KMS-11 (cell line): ENCODE measurements at regions not wholly inside any gene's neighbourhood (a gene's known extent, or its start where the extent isn't known, plus 50 kb on each side); places are given as distances from the start of the nearest gene placed in this dataset.

Experiments used
- H2AFZ ChIP-seq: fragments of 200-600 bp; sonication (generic); 2 replicates; pipeline ENCODE4 v1.6.1; 2016; ENCODE audit warnings: antibody characterized with exemption, mixed run types, low read depth
- H3K27ac ChIP-seq: fragments of 200-600 bp; sonication (generic); 2 replicates; pipeline ENCODE4 v1.6.1; 2016; ENCODE audit warnings: mild to moderate bottlenecking, mixed run types
- H3K27me3 ChIP-seq: fragments of 200-600 bp; sonication (generic); 2 replicates; pipeline ENCODE4 v1.6.1; 2017; ENCODE audit warnings: mild to moderate bottlenecking, low read depth, mixed run types, moderate library complexity; ENCODE audit not compliant: insufficient read depth
- H3K36me3 ChIP-seq: fragments of 200-600 bp; sonication (generic); 2 replicates; pipeline ENCODE4 v1.6.1; 2017; ENCODE audit warnings: mild to moderate bottlenecking, mixed run types; ENCODE audit not compliant: insufficient read depth
- H3K4me1 ChIP-seq: fragments of 200-600 bp; sonication (generic); 2 replicates; pipeline ENCODE4 v1.6.1; 2016; ENCODE audit warnings: mild to moderate bottlenecking, low read depth, mixed run types; ENCODE audit not compliant: poor library complexity, severe bottlenecking
- H3K4me2 ChIP-seq: fragments of 200-600 bp; sonication (generic); 2 replicates; pipeline ENCODE4 v1.7.0; 2016; ENCODE audit warnings: mild to moderate bottlenecking, mixed run types
- H3K4me3 ChIP-seq: fragments of 200-600 bp; sonication (generic); IDR thresholded peaks from 2 replicates; pipeline ENCODE4 v1.6.1; 2017; ENCODE audit warnings: low read depth, low read length, mixed read lengths; ENCODE audit not compliant: insufficient read depth
- H3K79me2 ChIP-seq: fragments of 200-600 bp; sonication (generic); 2 replicates; pipeline ENCODE4 v1.6.1; 2016; ENCODE audit warnings: low read depth, mixed run types; ENCODE audit not compliant: insufficient read depth
- H3K9ac ChIP-seq: fragments of 200-600 bp; sonication (generic); 2 replicates; pipeline ENCODE4 v1.6.1; 2016; ENCODE audit warnings: mild to moderate bottlenecking, mixed run types
- H4K20me1 ChIP-seq: fragments of 200-600 bp; sonication (generic); 2 replicates; pipeline ENCODE4 v1.6.1; 2016; ENCODE audit warnings: mild to moderate bottlenecking, mixed run types; ENCODE audit not compliant: insufficient read depth
- CTCF ChIP-seq: fragments of 200-600 bp; sonication (generic); conservative IDR thresholded peaks from 2 replicates; pipeline ENCODE4 v1.6.1; 2017; ENCODE audit warnings: low read depth, mild to moderate bottlenecking, antibody characterized with exemption, low read length, moderate library complexity, mixed read lengths

DNA sequence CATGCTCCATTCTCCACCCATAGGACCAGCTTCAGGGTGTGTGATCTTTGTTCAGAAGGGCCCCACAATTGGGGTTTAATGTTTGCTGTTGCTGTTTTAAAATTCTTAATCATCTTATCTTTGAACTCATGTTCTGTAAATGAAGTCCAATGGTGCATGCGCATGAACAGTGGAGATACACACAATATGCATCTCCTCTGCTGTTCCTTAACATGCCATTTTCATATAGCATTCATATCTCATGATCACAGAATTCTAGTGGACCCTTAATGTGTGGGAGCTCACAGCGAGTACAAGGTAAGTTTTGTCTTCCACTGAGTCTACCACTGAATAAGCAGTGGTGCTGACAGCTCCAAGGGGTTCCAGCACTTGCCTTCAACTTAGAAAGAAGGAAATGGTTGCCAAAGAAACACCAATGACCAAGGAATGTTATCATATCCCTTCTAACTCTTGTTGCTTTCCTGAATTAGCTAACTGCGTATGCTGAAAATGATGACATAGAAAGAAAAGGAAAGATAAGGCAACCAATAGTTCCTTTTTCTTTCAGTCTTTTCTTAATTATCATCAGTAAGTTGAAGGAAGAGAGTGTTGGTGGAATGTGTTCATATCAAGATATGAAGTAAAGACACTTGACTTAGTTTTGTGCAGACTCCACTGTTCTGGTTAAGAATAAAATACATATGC lies 149.3 kb upstream of the FOXN2 start:
- no peaks in the 10 kb centered on the region for H3K79me2 ChIP-seq
- no peak overlapping the region for H2AFZ ChIP-seq
- no peak for TF ChIP-seq CTCF
- H3K27me3 ChIP-seq, result no peaks in the 10 kb centered on the region
- H3K36me3 ChIP-seq, result no peaks in the 10 kb centered on the region
- no peak overlapping the region for H3K9ac ChIP-seq
- H4K20me1 ChIP-seq, result no peaks in the 10 kb centered on the region
- H3K4me2 ChIP-seq, result no peak overlapping the region
- no peak overlapping the region for H3K27ac ChIP-seq
- H3K4me1 ChIP-seq, result no peaks in the 10 kb centered on the region
- no peak overlapping the region for H3K4me3 ChIP-seq

- Histone ChIP-seq H3K36me3 (no peaks in the 10 kb centered on the region), H3K4me1 (no peaks in the 10 kb centered on the region), H2AFZ (no peak overlapping the region), H4K20me1 (no peaks in the 10 kb centered on the region), H3K4me2 (no peak overlapping the region), H3K9ac (no peak overlapping the region), H3K4me3 (no peak overlapping the region), H3K27me3 (no peaks in the 10 kb centered on the region), H3K27ac (no peak overlapping the region), H3K79me2 (no peaks in the 10 kb centered on the region)
- TF ChIP-seq CTCF, result no peak
Observed at GRCh38 chr2:48169141-48169592, 145.3 kb upstream of the FOXN2 start.

DNA sequence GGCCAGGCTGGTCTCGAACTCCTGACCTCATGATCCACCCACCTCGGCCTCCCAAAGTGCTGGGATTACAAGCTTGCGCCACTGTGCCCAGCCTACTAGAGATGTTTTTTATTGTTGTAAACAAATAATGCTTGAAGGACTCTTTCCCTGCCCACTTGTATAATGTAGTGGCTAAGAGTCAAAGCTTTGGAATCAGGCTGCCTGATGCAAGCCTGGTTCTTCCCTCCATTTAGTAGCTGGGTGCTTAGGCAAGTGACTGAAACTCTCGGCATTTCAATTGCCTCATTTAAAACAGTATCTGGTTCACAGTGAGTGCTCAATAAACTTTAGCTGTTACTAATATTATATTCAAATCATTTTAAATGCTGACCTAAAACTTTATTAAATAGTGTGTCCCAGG lies 144.2 kb upstream of the FOXN2 start:
- no peak for TF ChIP-seq CTCF
- Histone ChIP-seq H3K27me3 (no peaks in the 10 kb centered on the region), H3K4me1 (no peaks in the 10 kb centered on the region), H4K20me1 (no peaks in the 10 kb centered on the region), H3K36me3 (no peaks in the 10 kb centered on the region), H3K27ac (no peak overlapping the region), H3K4me3 (no peak overlapping the region), H2AFZ (no peak overlapping the region), H3K4me2 (no peak overlapping the region), H3K79me2 (no peaks in the 10 kb centered on the region), H3K9ac (no peak overlapping the region)

DNA sequence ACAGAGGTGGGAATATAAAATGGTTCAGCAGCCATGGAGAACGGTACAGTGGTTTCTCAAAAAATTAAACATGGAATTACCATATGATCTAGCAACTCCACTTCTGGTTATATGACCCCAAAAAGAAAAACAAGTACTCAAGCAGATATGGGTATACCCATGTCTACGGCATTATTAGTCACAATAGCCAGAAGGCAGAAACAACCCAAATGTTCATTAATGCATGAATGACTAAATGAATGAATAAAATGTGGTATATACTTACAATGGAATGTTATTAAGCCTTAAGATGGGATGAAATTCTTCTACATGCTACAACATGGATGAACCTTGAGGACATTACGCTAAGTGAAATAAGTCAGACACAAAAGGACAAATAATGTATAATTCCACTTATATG lies 141.3 kb upstream of the FOXN2 start:
- Histone ChIP-seq H2AFZ (no peak overlapping the region), H3K4me2 (no peak overlapping the region), H3K27ac (no peak overlapping the region), H3K27me3 (no peaks in the 10 kb centered on the region), H3K36me3 (no peaks in the 10 kb centered on the region), H3K79me2 (no peaks in the 10 kb centered on the region), H3K9ac (no peak overlapping the region), H4K20me1 (no peaks in the 10 kb centered on the region), H3K4me1 (no peaks in the 10 kb centered on the region), H3K4me3 (no peak overlapping the region)
- no peak for TF ChIP-seq CTCF
